Germinal center (tissue), 1 donor: ENCODE measurements at regions not wholly inside any gene's neighbourhood (a gene's known extent, or its start where the extent isn't known, plus 50 kb on each side); places are given as distances from the start of the nearest gene placed in this dataset.

Source experiments
- DNase-seq: peaks from one replicate; pipeline ENCODE4 v3.0.0; 2012; ENCODE audit warnings: mixed read lengths, low spot score

DNA sequence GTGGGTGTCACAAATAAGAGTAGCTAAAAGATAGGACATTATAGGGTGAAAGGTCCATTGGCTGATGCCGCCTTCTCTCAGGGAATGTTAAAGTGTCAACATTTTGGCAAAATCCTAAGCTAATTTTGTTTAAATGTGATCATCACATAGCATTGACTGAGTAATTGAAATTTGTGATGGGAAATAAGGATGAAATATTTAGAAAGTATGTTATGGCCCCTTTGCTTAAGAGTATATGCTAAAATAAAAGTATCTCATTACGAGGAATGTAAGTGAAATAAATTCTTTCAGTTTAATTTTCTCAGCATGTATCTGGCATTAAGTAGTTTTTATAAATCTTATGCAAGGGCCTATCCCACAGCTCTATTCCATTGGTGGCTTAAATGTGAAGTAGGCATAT lies 229.2 kb downstream of the PRL start:
- no peak for DNase-seq

- no peak for DNase-seq
These were observed 228.1 kb downstream of the PRL start for GRCh38 chr6:22068561-22069305.

GRCh38 chr6:22069306-22069800 lies 227.5 kb downstream of the PRL start:
- DNase-seq: no peak

- no peak for DNase-seq
These were observed 225.4 kb downstream of the PRL start for GRCh38 chr6:22071270-22072041.

GRCh38 chr6:22072949-22073348 lies 223.9 kb downstream of the PRL start:
- DNase-seq: no peak

DNA sequence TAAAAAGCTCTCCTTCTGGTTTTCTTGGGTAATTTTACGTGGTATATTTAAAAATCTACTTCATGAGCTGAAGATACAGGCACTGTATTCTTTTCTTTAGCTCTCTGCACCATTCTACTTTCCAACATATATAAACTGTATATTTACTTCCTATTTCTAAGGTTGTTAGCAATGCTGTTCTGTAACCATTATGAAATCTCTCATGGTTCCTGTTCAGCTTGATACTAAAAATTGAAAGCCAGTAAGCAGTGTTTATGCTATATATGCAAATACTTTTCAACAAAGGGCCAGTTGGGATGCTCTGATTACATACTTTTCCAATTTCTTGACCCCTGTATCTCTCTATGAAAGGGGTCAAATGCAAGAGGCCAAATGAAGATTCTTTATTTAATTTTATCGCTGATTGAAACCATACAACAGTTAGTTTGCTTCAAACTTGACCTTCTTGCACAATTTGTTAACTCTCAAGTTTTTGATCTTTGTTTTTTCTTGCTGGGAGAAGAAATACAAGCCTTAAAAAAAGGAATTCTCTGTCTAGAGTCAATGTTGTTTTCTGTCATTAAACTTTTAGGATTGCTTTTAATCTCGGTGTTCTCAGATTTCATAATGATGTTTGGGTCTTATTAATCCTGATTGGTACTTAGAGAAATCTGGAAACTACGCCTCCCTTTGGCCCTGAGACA lies 223.2 kb downstream of the PRL start:
- DNase-seq: no peak

DNA sequence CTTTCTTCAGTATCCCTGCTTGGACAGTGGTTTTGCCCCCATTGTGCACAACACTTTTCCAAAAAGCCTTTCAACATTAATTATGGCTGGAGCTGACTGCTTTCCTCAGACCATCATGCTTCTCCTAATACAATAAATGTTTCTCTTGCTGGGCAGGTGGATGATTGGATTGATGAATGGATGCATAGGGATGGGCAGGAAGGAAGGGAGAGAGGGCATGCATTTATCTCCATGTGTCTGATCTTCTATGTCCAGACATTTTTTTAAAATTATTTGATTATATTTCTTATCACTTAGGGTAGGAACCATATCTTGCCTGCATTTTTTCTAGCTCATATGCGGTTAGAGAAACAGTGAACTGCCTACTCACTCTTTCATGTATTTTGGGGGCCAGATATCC lies 218.5 kb downstream of the PRL start:
- DNase-seq: no peak

DNA sequence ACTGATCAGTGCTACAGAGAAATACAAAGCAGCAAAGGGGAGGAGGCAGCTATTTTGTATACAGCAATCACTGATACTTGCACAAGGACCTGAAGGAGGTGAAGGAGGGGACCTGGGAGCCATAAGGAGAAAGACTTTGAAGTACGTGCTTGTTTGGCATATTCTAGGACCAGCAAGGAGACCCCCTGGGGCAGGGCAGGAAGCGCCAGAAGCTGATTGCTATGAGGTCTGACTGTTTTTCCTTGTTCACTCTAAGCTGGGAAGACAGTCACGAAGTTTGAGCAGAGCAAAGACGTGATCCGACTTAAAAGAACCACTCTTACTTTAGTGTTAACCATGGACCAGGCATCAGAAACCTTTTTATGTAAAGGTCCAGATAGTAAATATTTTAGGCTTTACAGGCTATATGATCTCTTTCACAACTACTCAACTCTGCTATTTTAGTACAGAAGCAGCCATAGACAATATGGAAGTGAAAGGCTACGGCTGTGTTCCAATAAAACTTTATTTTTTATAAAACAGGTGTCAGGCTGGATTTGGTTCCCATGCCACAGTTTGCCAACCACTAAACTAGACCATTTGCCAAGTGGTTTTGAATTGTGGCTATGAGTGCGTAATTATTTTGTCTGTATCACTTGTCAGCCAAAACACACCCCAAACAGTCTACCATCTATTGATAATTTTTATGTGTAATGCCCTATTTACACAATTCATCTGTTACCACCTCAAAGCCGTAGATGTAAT lies 217.9 kb downstream of the PRL start:
- no peak for DNase-seq

DNA sequence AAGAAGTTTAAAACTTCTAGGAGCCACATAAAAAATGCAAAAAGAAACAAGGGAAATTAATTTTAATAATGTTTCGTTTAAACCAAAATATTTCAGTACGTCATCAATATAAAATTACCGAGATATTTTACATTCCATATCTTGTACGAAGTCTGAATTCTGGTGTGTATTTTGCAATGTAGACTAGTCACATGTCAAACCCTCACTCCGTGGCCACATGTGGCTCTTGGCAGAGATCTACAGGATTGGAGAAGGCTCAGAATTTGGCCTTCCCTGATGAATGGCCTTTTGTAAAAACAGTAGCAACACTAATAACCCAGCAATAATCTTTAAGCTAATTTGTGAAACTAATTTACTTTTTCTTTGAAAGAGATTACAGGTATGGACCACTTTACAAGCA lies 217.1 kb downstream of the PRL start:
- DNase-seq: no peak

DNA sequence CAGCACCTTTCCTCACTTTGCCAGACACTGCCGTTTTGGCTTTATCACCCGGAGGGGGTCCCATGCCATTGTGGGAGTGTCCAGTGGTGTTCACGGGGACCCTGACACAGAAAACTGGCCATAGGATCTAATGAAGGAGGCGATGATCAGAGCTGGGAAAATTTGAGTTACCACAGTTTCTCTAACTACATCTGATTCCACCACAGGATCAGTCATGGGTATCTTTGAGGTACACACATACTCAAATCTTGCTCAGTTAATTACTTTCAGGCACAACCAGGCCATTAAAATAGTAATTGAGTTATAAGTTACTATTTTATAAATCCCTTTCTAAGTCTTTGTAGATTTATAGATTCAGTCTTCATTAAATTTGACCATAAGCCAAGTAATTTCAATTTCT lies 215.1 kb downstream of the PRL start:
- DNase-seq: no peak

DNA sequence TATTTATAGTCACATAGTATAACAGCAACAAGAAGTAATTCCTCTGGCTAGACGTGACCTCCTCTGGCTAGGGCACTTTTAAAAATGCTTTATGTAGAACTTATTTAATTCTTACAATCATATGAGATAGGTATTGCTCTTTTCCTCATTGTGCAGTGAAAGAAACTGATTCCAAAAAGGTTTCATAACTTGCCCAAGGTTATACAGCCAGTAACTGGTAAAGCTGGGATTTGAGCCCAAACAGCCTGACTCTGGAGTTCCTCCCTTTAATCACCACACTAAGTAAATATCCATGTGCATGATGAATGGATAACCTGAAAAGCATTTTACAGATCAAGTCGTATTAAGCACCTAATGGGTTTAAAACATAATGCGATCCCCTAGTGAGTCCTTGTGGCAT lies 214.6 kb downstream of the PRL start:
- no peak for DNase-seq

DNA sequence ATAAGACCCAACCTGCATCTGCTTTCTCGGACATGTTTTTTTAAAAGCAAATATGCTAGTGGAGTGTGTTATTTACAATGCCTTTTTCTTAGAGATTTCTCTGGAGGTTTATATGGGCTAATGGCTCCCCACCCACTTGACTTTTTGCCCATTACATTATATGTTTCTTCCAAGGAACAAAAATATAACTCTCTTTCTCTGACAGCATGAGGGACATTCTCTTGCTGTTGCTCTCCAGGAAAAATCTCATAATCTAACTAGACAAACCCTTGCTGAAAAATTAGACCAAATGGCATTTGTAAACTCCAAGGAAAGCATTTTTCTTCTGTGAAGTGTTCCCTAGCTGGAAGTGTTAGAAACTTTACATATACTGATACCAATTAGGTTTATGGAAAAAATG lies 213.7 kb downstream of the PRL start:
- DNase-seq: no peak

DNA sequence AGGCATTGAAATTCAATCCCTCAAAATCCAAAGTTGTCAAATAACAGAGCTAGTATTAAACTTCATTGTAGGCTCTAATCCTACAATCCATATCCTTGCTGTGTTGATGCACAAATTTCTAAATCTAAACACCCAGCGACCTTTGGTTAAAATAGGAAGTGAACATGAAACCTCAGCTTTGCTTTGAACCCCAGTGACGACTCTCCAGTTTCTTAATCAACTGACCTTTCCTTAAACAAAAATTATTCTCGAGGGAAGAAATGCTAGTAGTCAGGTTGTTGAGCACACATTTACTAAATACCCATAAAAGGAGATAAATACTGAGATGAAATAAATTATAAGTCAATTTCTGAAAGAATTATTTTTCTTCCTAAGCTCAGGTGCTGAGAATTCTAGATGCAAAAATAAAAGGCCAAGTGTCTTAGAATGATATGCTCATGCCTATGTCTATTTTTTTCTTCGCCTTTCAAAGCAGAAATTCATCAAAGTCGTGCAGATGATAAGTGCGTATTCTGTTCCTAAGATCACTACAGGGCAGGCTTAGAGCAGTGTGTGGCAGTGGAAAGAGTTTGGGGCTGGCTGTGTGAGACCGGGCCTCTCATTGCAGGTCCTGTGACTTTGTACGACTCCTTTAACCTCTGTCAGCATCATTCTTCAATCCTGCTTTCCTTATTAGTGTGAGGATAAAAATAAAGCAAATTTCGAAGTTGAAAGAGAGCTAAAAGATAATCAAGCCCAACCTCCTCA lies 208.7 kb downstream of the PRL start:
- no peak for DNase-seq

GRCh38 chr6:22091424-22091948 lies 205.3 kb downstream of the PRL start:
- DNase-seq: no peak

- DNase-seq: no peak
These were observed 201.0 kb downstream of the PRL start for GRCh38 chr6:22095836-22096235.

- no peak for DNase-seq
These were observed 198.2 kb downstream of the PRL start for GRCh38 chr6:22098601-22099031.

DNA sequence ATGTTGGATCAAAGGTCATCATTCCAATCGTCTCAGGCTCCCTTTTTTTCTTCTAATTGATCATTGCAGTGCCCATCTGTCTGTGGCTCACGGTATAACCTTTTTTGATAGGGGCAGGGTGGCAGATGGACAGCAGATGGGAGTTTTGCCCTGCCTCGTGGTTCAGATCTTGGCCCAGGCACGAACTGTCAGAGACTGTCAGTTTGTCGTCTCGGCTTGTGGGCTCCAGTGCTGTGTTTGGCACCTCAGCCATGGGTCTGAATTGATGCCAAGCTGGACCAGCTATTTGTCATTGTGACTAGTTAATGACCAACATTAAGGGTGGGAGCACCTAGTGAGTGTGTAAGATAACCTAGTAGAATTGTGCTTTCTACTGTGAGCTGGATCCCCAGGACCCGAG lies 197.6 kb downstream of the PRL start:
- no peak for DNase-seq

- no peak for DNase-seq
These were observed 196.9 kb downstream of the PRL start for GRCh38 chr6:22099923-22100322.

DNA sequence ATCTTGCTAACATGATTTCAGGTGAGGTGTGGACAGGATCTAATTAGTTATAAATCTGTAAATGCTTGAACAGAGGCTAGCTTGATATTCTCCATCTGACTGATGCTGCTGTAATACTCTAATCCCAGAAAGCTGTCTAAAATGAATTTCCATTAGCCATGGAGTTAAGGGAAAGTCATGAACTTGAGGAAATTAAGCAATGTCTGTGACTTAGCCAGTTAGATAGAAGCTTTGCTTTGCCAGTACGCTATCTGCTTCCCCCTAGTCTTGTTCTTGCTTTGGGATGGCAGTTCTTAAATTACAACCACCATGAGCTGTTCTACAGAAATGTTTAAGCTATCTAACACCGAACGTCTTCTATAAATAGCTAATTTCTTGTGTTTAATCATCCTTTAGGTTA lies 195.7 kb downstream of the PRL start:
- no peak for DNase-seq

DNA sequence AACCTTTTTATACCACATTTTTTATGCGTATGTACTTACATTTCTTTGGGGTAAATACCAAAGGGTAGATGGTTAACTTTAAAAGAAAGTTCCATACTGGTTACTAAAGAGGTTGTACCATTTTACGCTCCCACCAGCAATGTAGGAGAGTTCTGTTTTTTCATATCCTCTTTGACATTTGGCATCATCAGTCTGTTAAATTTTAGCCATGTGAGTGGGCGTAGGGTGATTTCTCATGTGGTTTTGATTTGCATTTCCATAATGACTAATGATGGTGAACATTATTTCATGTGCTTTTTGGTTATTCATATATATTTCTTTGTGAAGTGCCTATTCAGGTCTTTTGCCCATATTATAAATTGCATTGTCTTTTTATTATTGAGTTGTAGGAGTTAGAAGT lies 194.2 kb downstream of the PRL start:
- no peak for DNase-seq

GRCh38 chr6:22106451-22106850 lies 190.4 kb downstream of the PRL start:
- DNase-seq: no peak
